Astrocyte of the spinal cord (primary cell): ENCODE measurements at regions not wholly inside any gene's neighbourhood (a gene's known extent, or its start where the extent isn't known, plus 50 kb on each side); places are given as distances from the start of the nearest gene placed in this dataset.

Experiments used
- DNase-seq: peaks from one replicate; pipeline ENCODE4 v3.0.0; 2011; ENCODE audit warnings: low read depth, low spot score
- H3K4me3 ChIP-seq: 2 replicates; pipeline ENCODE4 v1.5.1; 2011; ENCODE audit warnings: low read depth, mild to moderate bottlenecking, low read length, moderate library complexity
- in situ Hi-C: cut with HindIII; loops from 2 replicates; pipeline ENCODE4 v1.10.0; 2017; ENCODE audit warnings: low sequenced_read_pairs
- TF ChIP-seq, protein P1 (sequence below): IDR thresholded peaks from 2 replicates; pipeline ENCODE4 v1.5.1; 2012; ENCODE audit warnings: low read depth, mild to moderate bottlenecking, low read length, inconsistent platforms

DNA sequence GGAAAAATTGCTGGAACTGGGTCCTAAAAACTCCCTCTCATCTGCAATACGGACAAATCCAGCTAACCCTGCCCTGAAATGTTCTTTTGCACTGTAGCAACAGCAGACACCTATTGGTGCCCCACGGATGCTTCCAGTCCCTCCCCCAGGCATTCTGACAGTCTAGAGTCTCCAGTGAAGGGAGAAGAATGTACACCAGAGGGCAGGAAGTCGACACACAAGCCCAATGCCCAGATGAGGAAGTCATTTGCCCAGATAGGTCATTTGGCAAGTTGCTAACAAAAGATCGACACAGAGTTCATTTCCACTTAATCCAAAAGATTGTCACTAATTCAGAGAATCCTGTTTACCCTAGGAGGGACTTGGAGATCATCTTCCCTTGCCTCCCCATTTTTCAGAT lies 293.0 kb upstream of the PRDM1 start:
- TF ChIP-seq, protein P1, sequence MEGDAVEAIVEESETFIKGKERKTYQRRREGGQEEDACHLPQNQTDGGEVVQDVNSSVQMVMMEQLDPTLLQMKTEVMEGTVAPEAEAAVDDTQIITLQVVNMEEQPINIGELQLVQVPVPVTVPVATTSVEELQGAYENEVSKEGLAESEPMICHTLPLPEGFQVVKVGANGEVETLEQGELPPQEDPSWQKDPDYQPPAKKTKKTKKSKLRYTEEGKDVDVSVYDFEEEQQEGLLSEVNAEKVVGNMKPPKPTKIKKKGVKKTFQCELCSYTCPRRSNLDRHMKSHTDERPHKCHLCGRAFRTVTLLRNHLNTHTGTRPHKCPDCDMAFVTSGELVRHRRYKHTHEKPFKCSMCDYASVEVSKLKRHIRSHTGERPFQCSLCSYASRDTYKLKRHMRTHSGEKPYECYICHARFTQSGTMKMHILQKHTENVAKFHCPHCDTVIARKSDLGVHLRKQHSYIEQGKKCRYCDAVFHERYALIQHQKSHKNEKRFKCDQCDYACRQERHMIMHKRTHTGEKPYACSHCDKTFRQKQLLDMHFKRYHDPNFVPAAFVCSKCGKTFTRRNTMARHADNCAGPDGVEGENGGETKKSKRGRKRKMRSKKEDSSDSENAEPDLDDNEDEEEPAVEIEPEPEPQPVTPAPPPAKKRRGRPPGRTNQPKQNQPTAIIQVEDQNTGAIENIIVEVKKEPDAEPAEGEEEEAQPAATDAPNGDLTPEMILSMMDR, result no peak
- no peak overlapping the region for H3K4me3 ChIP-seq
- no peak for DNase-seq

DNA sequence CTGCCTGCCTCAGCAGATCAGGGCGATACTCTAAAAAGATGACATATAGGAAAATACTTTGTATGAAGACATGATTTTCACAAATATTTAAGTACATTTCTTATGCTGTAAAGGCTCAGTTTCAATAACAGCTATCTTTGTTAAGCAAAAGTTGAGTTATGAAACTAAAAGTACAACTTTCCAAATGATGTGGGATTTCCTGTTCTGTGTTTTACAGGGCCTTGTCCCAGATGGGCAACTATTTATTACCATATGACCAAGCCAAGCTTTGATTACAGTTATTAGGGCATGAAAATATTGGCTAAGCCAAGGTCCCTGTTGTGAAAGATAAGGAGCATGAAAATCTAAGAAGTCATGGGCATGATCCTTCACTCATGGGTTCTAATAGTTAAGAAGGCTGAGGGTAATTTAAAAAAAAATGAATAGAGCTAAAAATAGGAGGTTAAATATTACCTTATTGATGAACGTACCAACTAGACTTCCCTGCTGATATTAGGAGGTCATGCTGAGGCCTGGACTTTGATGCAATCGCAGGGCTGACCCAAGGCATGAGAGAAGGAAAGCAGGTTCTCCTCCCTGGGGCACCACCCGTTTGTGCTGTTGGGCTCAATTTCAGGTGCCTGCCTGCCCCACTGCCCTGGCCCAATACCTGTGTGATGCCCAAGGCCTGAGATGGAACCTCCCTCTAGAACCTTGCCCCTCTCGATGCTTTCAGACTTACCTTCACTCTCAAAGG lies 294.4 kb upstream of the PRDM1 start:
- H3K4me3 ChIP-seq, result no peak overlapping the region
- in situ Hi-C loops, result no loop called here
- DNase-seq, result no peak
- TF ChIP-seq, protein P1, result no peak

More for the DNA sequence above, 293.0 kb upstream of the PRDM1 start:
- in situ Hi-C loops, result no loop called here

DNA sequence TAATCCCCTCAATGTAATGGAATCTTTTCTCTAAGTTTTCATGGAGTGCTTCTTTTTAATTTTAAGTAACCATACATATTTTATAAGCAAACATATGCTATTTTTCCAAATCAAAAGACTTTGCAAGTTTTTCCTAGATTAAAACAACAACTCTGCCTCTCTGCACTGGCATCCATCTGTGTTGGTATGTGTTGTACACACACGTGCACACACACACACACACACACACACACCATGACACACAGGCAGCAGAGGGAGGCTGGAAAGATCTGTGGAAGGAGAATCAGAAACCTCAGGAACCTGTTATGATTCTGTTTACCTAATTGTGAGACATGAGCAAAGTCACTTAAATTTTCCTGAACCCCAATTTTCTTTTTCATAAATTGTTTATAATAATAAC lies 295.0 kb upstream of the PRDM1 start:
- in situ Hi-C loops, result no loop called here
- no peak for DNase-seq
- H3K4me3 ChIP-seq, result no peak overlapping the region
- TF ChIP-seq, protein P1, result no peak

DNA sequence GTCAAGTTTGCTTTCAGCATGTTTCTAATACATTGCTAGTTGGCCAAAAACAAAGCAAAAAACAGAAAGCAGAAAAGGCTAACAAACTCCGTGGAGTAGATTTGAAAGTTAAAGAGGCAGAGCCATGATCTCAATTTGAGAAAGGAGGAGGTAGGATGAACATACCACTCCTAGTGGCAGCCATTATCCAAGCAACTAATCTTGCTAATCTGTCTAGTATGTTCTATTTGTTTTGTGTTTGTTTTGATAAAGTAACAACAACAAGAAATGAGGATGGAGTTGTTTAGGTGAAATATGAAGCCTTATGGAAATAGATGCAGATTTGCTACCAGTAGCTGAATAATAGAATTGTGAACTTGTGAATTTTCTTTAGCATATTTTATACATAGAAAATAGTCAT lies 295.5 kb upstream of the PRDM1 start:
- H3K4me3 ChIP-seq, result no peak overlapping the region
- in situ Hi-C loops, result no loop called here
- TF ChIP-seq, protein P1, result no peak
- DNase-seq, result no peak

DNA sequence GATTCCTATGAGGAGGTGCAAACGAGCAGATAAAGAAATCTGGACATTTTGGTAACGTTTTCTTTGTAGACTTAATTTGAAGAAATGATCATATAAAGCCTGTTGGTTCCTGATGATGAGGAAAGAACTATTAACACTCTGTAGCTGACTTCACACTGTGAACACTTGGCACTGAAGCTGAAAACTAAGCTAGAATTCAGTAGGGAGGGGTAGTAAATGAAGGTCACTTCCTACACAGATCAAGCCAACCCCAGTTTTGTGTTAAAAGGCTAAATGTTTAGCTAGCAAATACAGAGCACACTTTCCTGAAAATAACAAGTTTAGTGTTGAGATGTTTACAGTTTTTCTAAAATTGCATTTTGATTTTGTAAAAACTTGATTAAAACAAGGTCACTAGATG lies 296.2 kb upstream of the PRDM1 start:
- in situ Hi-C loops, result no loop called here
- H3K4me3 ChIP-seq, result no peak overlapping the region
- DNase-seq, result no peak
- TF ChIP-seq, protein P1, result no peak

DNA sequence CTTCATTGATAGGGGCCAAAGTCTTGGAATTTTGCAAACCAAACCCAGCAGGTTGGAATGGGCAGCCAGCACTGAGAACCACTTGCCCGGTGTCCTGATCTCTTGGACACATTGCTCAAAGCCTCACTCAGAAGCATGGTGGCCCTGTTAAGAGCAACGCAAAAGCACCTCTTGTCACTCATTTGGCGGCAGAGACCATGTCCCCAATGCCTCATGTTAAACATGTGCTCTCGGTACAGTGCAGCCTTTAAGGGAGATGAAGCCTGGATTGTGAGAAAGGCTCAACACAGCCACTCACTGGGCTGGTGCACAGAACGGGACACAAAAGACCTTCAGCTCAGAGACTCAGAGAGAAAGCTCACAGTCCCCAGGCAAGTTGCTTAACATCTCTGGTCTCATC lies 298.4 kb upstream of the PRDM1 start:
- TF ChIP-seq, protein P1, result no peak
- H3K4me3 ChIP-seq, result no peak overlapping the region
- DNase-seq, result no peak
- in situ Hi-C loops, result no loop called here
